Type B pancreatic cell (in vitro differentiated cells): ENCODE measurements at regions not wholly inside any gene's neighbourhood (a gene's known extent, or its start where the extent isn't known, plus 50 kb on each side); places are given as distances from the start of the nearest gene placed in this dataset.

Source experiments
- DNase-seq: peaks from one replicate; pipeline ENCODE4 v3.0.0; 2021; ENCODE audit warnings: mixed read lengths; ENCODE audit not compliant: unreplicated experiment; ENCODE audit errors: extremely low spot score
- H3K27ac Mint-ChIP-seq: 2 replicates; pipeline ENCODE4 v1.8.0; 2021; ENCODE audit warnings: mild to moderate bottlenecking, mixed read lengths
- H3K27me3 Mint-ChIP-seq: 2 replicates; pipeline ENCODE4 v1.8.0; 2021; ENCODE audit warnings: mixed read lengths
- H3K36me3 Mint-ChIP-seq: 2 replicates; pipeline ENCODE4 v1.8.0; 2021; ENCODE audit warnings: mixed read lengths
- H3K4me1 Mint-ChIP-seq: one replicate; pipeline ENCODE4 v1.8.0; 2021; ENCODE audit warnings: mixed read lengths; ENCODE audit not compliant: unreplicated experiment
- H3K4me3 Mint-ChIP-seq: 2 replicates; pipeline ENCODE4 v1.8.0; 2021; ENCODE audit warnings: mild to moderate bottlenecking, mixed read lengths
- H3K9me3 Mint-ChIP-seq: 2 replicates; pipeline ENCODE4 v1.8.0; 2021; ENCODE audit warnings: mixed read lengths
- TF ChIP-seq, protein P1 (sequence below): fragments of 200-600 bp; sonication (generic); conservative IDR thresholded peaks from 2 replicates; pipeline ENCODE4 v1.5.0; 2021; ENCODE audit warnings: antibody characterized with exemption, mild to moderate bottlenecking

DNA sequence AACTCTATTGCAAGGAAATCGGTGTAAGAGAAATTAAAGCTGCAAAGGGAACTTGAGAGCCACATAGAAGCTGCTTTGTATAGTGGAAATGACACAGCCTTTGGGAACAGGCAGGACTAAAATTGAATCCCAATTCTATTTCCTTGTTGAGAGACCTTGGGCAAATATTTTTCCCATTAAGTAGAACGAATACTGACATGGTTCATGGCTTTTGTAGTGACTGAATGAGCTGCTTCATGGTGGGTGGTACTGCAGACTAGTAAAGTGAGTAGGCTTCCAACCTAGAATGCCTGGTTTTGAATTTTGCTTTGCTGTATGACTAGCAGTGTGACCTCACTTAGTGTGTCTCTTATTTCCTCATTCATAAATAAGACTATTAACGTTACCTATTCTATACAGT is 182.2 kb upstream of the KCNIP4 start:
- no peaks in the 10 kb centered on the region for H3K4me1 Mint-ChIP-seq
- H3K4me3 Mint-ChIP-seq, result no peak overlapping the region
- H3K9me3 Mint-ChIP-seq, result no peaks in the 10 kb centered on the region
- H3K36me3 Mint-ChIP-seq, result no peaks in the 10 kb centered on the region
- H3K27ac Mint-ChIP-seq, result no peak overlapping the region
- H3K27me3 Mint-ChIP-seq, result peaks cover 3% of the 10 kb centered on the region
- DNase-seq, result no peak
- TF ChIP-seq, protein P1, sequence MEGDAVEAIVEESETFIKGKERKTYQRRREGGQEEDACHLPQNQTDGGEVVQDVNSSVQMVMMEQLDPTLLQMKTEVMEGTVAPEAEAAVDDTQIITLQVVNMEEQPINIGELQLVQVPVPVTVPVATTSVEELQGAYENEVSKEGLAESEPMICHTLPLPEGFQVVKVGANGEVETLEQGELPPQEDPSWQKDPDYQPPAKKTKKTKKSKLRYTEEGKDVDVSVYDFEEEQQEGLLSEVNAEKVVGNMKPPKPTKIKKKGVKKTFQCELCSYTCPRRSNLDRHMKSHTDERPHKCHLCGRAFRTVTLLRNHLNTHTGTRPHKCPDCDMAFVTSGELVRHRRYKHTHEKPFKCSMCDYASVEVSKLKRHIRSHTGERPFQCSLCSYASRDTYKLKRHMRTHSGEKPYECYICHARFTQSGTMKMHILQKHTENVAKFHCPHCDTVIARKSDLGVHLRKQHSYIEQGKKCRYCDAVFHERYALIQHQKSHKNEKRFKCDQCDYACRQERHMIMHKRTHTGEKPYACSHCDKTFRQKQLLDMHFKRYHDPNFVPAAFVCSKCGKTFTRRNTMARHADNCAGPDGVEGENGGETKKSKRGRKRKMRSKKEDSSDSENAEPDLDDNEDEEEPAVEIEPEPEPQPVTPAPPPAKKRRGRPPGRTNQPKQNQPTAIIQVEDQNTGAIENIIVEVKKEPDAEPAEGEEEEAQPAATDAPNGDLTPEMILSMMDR, result no peak

DNA sequence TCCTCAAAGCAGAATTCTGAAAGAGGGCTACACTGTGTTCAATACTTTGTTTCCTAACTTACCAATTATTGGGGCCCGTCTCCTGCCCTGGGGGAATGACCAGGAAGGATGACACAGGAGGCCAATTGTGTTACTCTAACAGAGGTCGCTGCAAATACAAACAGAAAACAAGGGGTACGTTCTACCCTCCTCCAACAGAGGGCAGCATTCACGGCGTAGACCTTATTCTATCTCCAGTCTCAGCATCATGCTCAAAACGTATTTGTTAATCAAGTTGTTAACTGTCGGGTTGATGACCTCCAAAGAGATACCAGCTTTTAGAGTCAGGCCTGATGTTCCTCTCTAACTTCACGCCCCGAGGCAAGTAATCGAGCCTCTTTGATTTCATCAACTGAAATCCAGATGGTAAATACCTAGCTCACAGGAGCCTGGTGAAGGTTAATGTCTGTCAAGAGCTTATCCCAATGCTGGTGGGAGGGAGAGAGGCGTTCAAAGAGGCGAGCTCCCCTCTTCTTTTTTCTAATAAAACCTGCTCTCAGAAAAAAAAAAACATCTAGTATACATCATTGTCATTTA is 181.0 kb upstream of the KCNIP4 start:
- no peak overlapping the region for H3K4me3 Mint-ChIP-seq
- TF ChIP-seq, protein P1, result peak; percentile 74

DNA sequence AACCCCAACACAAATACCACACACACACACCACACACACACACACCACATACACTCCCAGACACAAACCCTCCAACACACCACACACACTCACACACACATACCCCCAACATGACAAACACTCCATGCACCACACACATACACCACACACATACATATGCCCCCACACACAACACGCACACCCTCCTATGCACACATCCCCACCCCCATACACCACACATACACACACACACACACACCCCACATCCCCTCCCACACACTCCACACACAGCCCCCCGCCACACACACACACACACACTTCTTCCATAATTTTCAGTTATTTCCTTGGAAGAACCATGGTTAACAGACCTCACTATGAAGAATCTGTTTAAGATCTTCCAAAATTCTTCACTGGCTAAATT is 173.5 kb upstream of the KCNIP4 start:
- no peak for DNase-seq
- TF ChIP-seq, protein P1, result no peak
- no peak overlapping the region for H3K27ac Mint-ChIP-seq
- H3K4me1 Mint-ChIP-seq, result no peaks in the 10 kb centered on the region
- no peaks in the 10 kb centered on the region for H3K36me3 Mint-ChIP-seq
- no peak overlapping the region for H3K4me3 Mint-ChIP-seq
- H3K27me3 Mint-ChIP-seq, result no peaks in the 10 kb centered on the region
- H3K9me3 Mint-ChIP-seq, result peaks cover 11% of the 10 kb centered on the region

More for the DNA sequence above, 181.0 kb upstream of the KCNIP4 start:
- H3K36me3 Mint-ChIP-seq, result no peaks in the 10 kb centered on the region
- no peaks in the 10 kb centered on the region for H3K4me1 Mint-ChIP-seq
- no peak for DNase-seq
- no peaks in the 10 kb centered on the region for H3K9me3 Mint-ChIP-seq
- H3K27me3 Mint-ChIP-seq, result peaks cover 3% of the 10 kb centered on the region
- H3K27ac Mint-ChIP-seq, result no peak overlapping the region

DNA sequence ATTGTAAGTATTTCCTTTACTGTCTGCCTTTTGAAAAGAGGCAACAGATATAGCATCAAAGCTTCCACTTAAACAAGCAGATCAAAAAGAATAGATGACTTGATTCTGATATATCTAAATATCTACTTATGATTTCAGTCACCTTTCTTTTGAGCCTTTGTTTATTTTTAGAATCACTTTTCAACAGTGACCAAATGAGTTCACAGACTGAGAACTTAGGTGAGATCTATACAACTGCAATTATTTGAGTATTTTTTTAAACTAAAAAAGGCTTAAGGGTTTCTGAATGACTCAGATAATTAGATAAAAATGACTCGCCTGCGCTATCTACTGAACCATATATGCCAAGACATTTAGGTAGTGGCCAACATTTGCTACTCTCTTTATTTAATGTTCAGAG is 166.7 kb upstream of the KCNIP4 start:
- H3K4me3 Mint-ChIP-seq, result no peak overlapping the region
- TF ChIP-seq, protein P1, result no peak
- no peaks in the 10 kb centered on the region for H3K27me3 Mint-ChIP-seq
- no peak overlapping the region for H3K27ac Mint-ChIP-seq
- H3K9me3 Mint-ChIP-seq, result no peaks in the 10 kb centered on the region
- no peaks in the 10 kb centered on the region for H3K4me1 Mint-ChIP-seq
- no peaks in the 10 kb centered on the region for H3K36me3 Mint-ChIP-seq
- no peak for DNase-seq

DNA sequence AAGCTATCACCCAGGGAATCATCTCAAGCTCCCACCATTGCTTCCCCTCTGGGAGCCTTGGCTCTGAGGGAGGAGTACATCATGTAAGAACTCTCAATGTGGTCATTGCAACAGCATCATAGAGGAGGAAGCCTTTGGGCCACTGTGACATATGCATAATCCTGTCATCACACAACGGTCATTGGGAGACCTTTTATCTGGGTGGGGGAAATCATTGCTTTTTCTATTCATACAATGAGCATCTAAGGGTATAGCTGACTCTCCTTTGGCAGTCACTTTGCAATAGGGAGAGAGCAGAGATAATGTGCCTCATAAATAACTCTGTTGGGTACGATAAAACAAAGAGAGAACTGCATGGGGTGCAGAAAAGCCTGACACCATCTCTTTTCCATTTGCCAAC is 155.2 kb upstream of the KCNIP4 start:
- no peaks in the 10 kb centered on the region for H3K36me3 Mint-ChIP-seq
- no peak for DNase-seq
- no peaks in the 10 kb centered on the region for H3K27me3 Mint-ChIP-seq
- no peak overlapping the region for H3K4me3 Mint-ChIP-seq
- no peak overlapping the region for H3K27ac Mint-ChIP-seq
- TF ChIP-seq, protein P1, result no peak
- no peaks in the 10 kb centered on the region for H3K9me3 Mint-ChIP-seq
- H3K4me1 Mint-ChIP-seq, result no peaks in the 10 kb centered on the region

DNA sequence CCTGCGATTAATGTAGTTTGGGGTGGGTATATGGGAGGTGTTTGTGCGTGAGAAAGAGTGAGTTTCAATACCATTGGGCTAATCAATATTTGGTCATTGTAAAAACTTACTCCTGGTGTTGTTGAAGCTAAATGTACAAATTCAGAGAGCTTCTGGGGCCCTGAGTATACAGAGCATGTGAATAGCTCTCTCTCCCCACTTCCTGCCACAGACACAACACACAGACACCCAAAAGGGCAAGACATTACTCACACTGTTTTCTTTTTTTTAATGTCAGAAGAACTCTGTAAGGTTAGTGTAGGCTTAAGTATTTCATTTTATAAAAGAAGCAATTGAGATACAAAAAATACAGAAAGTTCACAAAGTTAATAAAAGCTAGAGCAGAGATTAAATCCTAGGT is 151.3 kb upstream of the KCNIP4 start:
- Mint-ChIP-seq H3K27ac (no peak overlapping the region), H3K9me3 (no peaks in the 10 kb centered on the region), H3K4me3 (no peak overlapping the region), H3K27me3 (no peaks in the 10 kb centered on the region), H3K4me1 (no peaks in the 10 kb centered on the region), H3K36me3 (no peaks in the 10 kb centered on the region)
- no peak for DNase-seq
- TF ChIP-seq, protein P1, result no peak
